ENCODE measurements at regions not wholly inside any gene's neighbourhood (a gene's known extent, or its start where the extent isn't known, plus 50 kb on each side); places are given as distances from the start of the nearest gene placed in this dataset.

- Histone ChIP-seq H3K9ac (no peak overlapping the region), H3K27ac (no peak overlapping the region), H3K9me3 (replicated peaks in 1 of 11) (no peaks in the 10 kb centered on the region), H3K27me3 (no peaks in the 10 kb centered on the region), H3K4me3 (no peak overlapping the region), H3K36me3 (no peaks in the 10 kb centered on the region), H3K4me2 (no peak overlapping the region), H4K20me1 (no peaks in the 10 kb centered on the region), H3K4me1 (peaks cover 0 to 29% (median 12%) of the 10 kb centered on the region in 10 experiments; a peak in 13 of 20 replicates)
- TF ChIP-seq Cebpa-rat (IDR thresholded peaks at IDR 0.05) = no peak
Measured at GRCh38 chr2:59884166-59884565, 669.3 kb downstream of the BCL11A start.

GRCh38 chr2:59882822-59883221 is 670.6 kb downstream of the BCL11A start:
- H3K4me3 ChIP-seq = no peak overlapping the region
- no peak overlapping the region for H3K4me2 ChIP-seq
- no peaks in the 10 kb centered on the region for H4K20me1 ChIP-seq
- peaks cover 0 to 20% (median 7%) of the 10 kb centered on the region in 10 experiments; a peak in 13 of 20 replicates for H3K4me1 ChIP-seq
- no peaks in the 10 kb centered on the region for H3K27me3 ChIP-seq
- H3K9ac ChIP-seq = no peak overlapping the region
- H3K9me3 ChIP-seq (replicated peaks in 1 of 11) = no peaks in the 10 kb centered on the region
- no peak for TF ChIP-seq Cebpa-rat (IDR thresholded peaks at IDR 0.05)
- H3K36me3 ChIP-seq = no peaks in the 10 kb centered on the region
- no peak overlapping the region for H3K27ac ChIP-seq

- no peak for TF ChIP-seq Cebpa-rat (IDR thresholded peaks at IDR 0.05)
- Histone ChIP-seq H3K4me2 (no peak overlapping the region), H4K20me1 (no peaks in the 10 kb centered on the region), H3K36me3 (no peaks in the 10 kb centered on the region), H3K4me1 (peaks cover 0 to 14% (median 2%) of the 10 kb centered on the region in 10 experiments; a peak in 12 of 20 replicates), H3K9ac (no peak overlapping the region), H3K27me3 (no peaks in the 10 kb centered on the region), H3K27ac (no peak overlapping the region), H3K4me3 (no peak overlapping the region), H3K9me3 (replicated peaks in 1 of 11) (no peaks in the 10 kb centered on the region)
Measured at GRCh38 chr2:59882279-59882678, 671.2 kb downstream of the BCL11A start.

- H3K4me1 ChIP-seq = peaks cover 0 to 4% (median 0%) of the 10 kb centered on the region in 10 experiments; a peak in 2 of 20 replicates
- no peaks in the 10 kb centered on the region for H4K20me1 ChIP-seq
- no peaks in the 10 kb centered on the region for H3K36me3 ChIP-seq
- TF ChIP-seq Cebpa-rat (IDR thresholded peaks at IDR 0.05) = no peak
- no peaks in the 10 kb centered on the region for H3K9me3 ChIP-seq (replicated peaks in 1 of 11)
- no peak overlapping the region for H3K4me3 ChIP-seq
- no peak overlapping the region for H3K9ac ChIP-seq
- H3K27me3 ChIP-seq = no peaks in the 10 kb centered on the region
- H3K4me2 ChIP-seq = no peak overlapping the region
- H3K27ac ChIP-seq = no peak overlapping the region
Measured at GRCh38 chr2:59881218-59881617, 672.2 kb downstream of the BCL11A start.

- no peak overlapping the region for H3K9ac ChIP-seq
- no peaks in the 10 kb centered on the region for H3K9me3 ChIP-seq (replicated peaks in 1 of 11)
- no peak overlapping the region for H3K4me3 ChIP-seq
- H3K27ac ChIP-seq = no peak overlapping the region
- no peaks in the 10 kb centered on the region for H4K20me1 ChIP-seq
- H3K4me1 ChIP-seq = no peaks in the 10 kb centered on the region
- TF ChIP-seq Cebpa-rat (IDR thresholded peaks at IDR 0.05) = no peak
- H3K36me3 ChIP-seq = no peaks in the 10 kb centered on the region
- H3K4me2 ChIP-seq = no peak overlapping the region
- H3K27me3 ChIP-seq = no peaks in the 10 kb centered on the region
Measured at GRCh38 chr2:59879700-59880131, 673.7 kb downstream of the BCL11A start.

- no peak overlapping the region for H3K9ac ChIP-seq
- no peaks in the 10 kb centered on the region for H4K20me1 ChIP-seq
- no peak overlapping the region for H3K27ac ChIP-seq
- H3K4me1 ChIP-seq = no peaks in the 10 kb centered on the region
- no peaks in the 10 kb centered on the region for H3K27me3 ChIP-seq
- H3K4me2 ChIP-seq = no peak overlapping the region
- H3K9me3 ChIP-seq (replicated peaks in 1 of 11) = no peaks in the 10 kb centered on the region
- H3K4me3 ChIP-seq = no peak overlapping the region
- no peak for TF ChIP-seq Cebpa-rat (IDR thresholded peaks at IDR 0.05)
- H3K36me3 ChIP-seq = no peaks in the 10 kb centered on the region
Measured at GRCh38 chr2:59875836-59876235, 677.6 kb downstream of the BCL11A start.

GRCh38 chr2:59874971-59875755 is 678.3 kb downstream of the BCL11A start:
- TF ChIP-seq Cebpa-rat (IDR thresholded peaks at IDR 0.05) = no peak

GRCh38 chr2:59874361-59874760 is 679.1 kb downstream of the BCL11A start:
- H3K4me2 ChIP-seq = no peak overlapping the region
- H3K4me1 ChIP-seq = no peaks in the 10 kb centered on the region
- no peaks in the 10 kb centered on the region for H4K20me1 ChIP-seq
- H3K27ac ChIP-seq = no peak overlapping the region
- TF ChIP-seq Cebpa-rat (IDR thresholded peaks at IDR 0.05) = no peak
- no peaks in the 10 kb centered on the region for H3K36me3 ChIP-seq
- no peak overlapping the region for H3K9ac ChIP-seq
- no peaks in the 10 kb centered on the region for H3K27me3 ChIP-seq
- H3K4me3 ChIP-seq = no peak overlapping the region
- H3K9me3 ChIP-seq (replicated peaks in 1 of 11) = no peaks in the 10 kb centered on the region

More at GRCh38 chr2:59874971-59875755, 678.3 kb downstream of the BCL11A start:
- H3K4me1 ChIP-seq = no peaks in the 10 kb centered on the region
- no peak overlapping the region for H3K9ac ChIP-seq
- H3K27ac ChIP-seq = no peak overlapping the region
- H3K9me3 ChIP-seq (replicated peaks in 1 of 11) = no peaks in the 10 kb centered on the region
- H4K20me1 ChIP-seq = no peaks in the 10 kb centered on the region
- no peaks in the 10 kb centered on the region for H3K27me3 ChIP-seq
- H3K36me3 ChIP-seq = no peaks in the 10 kb centered on the region
- no peak overlapping the region for H3K4me2 ChIP-seq
- H3K4me3 ChIP-seq = no peak overlapping the region

GRCh38 chr2:59871830-59872229 is 681.6 kb downstream of the BCL11A start:
- Histone ChIP-seq H3K27me3 (no peaks in the 10 kb centered on the region), H4K20me1 (no peaks in the 10 kb centered on the region), H3K4me3 (no peak overlapping the region), H3K36me3 (no peaks in the 10 kb centered on the region), H3K4me1 (0 out of 20 replicates have a peak, but pooled peaks cover 0 to 6% (median 0%) of the 10 kb centered on the region in 10 experiments), H3K9me3 (replicated peaks in 1 of 11) (no peaks in the 10 kb centered on the region), H3K4me2 (no peak overlapping the region), H3K9ac (no peak overlapping the region), H3K27ac (no peak overlapping the region)
- TF ChIP-seq Cebpa-rat (IDR thresholded peaks at IDR 0.05) = no peak

- Histone ChIP-seq H3K27me3 (no peaks in the 10 kb centered on the region), H3K4me2 (no peak overlapping the region), H4K20me1 (no peaks in the 10 kb centered on the region), H3K27ac (no peak overlapping the region), H3K9ac (no peak overlapping the region), H3K4me3 (no peak overlapping the region), H3K4me1 (0 out of 20 replicates have a peak, but pooled peaks cover 0 to 6% (median 0%) of the 10 kb centered on the region in 10 experiments), H3K9me3 (replicated peaks in 1 of 11) (no peaks in the 10 kb centered on the region), H3K36me3 (no peaks in the 10 kb centered on the region)
- no peak for TF ChIP-seq Cebpa-rat (IDR thresholded peaks at IDR 0.05)
Measured at GRCh38 chr2:59868981-59869380, 684.5 kb downstream of the BCL11A start.
